ENCODE measurements at regions not wholly inside any gene's neighbourhood (a gene's known extent, or its start where the extent isn't known, plus 50 kb on each side); places are given as distances from the start of the nearest gene placed in this dataset.

DNA sequence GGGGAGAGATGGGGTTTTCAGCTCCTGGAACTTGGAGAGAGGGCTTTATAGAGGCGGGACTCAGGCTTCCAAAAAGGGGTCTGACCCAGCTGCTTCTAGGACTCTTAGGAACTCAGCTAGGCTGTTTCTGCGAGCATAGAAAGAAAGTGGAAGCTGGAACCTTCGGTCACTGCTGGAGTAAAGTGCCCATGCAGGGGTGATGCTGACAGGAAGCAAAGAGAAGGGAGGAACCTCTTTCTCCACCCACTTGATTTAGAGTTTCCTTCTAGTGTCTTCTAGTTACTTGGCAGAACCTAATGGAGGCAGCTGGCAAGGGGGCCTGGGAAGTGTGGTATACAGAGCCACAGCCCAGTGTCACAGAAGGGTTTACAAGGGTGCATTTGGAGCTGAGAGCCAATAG lies 283.6 kb downstream of the QKI start:
- no peak for TF ChIP-seq EZH2phosphoT487 (IDR thresholded peaks at IDR 0.05; ENCODE audit: low read depth, severe bottlenecking, unreplicated experiment)
- TF ChIP-seq, protein P1, sequence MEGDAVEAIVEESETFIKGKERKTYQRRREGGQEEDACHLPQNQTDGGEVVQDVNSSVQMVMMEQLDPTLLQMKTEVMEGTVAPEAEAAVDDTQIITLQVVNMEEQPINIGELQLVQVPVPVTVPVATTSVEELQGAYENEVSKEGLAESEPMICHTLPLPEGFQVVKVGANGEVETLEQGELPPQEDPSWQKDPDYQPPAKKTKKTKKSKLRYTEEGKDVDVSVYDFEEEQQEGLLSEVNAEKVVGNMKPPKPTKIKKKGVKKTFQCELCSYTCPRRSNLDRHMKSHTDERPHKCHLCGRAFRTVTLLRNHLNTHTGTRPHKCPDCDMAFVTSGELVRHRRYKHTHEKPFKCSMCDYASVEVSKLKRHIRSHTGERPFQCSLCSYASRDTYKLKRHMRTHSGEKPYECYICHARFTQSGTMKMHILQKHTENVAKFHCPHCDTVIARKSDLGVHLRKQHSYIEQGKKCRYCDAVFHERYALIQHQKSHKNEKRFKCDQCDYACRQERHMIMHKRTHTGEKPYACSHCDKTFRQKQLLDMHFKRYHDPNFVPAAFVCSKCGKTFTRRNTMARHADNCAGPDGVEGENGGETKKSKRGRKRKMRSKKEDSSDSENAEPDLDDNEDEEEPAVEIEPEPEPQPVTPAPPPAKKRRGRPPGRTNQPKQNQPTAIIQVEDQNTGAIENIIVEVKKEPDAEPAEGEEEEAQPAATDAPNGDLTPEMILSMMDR (IDR thresholded peaks at IDR 0.05; ENCODE audit: poor library complexity) = no peak
